H1 (cell line): ENCODE measurements at regions not wholly inside any gene's neighbourhood (a gene's known extent, or its start where the extent isn't known, plus 50 kb on each side); places are given as distances from the start of the nearest gene placed in this dataset.

Experiments used
- CTCF ChIA-PET: fragments of 300-600 bp; sonication (Branson Sonifier 250); formaldehyde crosslinking; loops from one replicate; lab custom pipeline; 2021; ENCODE audit not compliant: partially characterized antibody; lab: Charles Lee
- POLR2A ChIA-PET: fragments of 300-600 bp; sonication (Branson Sonifier 250); formaldehyde crosslinking; loops from one replicate; lab custom pipeline; 2021; ENCODE audit warnings: inconsistent platforms; ENCODE audit not compliant: partially characterized antibody; lab: Charles Lee
- DNase-seq, 2 experiments: peaks; one replicate each; pipeline versions ENCODE4 v3.0.0 to v3.0.0-alpha.2; 2010 to 2022; ENCODE audit warnings: low spot score in 2 of 2, low read depth in 1 of 2, mixed read lengths in 1 of 2
- FAIRE-seq: peaks from 2 replicates; lab custom pipeline; 2011; peaks lifted over from hg19 to GRCh38; lab: Jason Lieb, UNC
- H2AFZ ChIP-seq: 2 replicates; pipeline ENCODE4 v1.8.1; 2012; ENCODE audit warnings: low read length, inconsistent platforms
- H2AK5ac ChIP-seq: 2 replicates; pipeline ENCODE4 v1.6.1; 2013; ENCODE audit warnings: low read depth, low read length
- H2BK120ac ChIP-seq: replicated peaks from 2 replicates; pipeline ENCODE3; 2013; ENCODE audit warnings: low read depth, low read length, inconsistent platforms
- H2BK12ac ChIP-seq: 2 replicates; pipeline ENCODE4 v1.6.1; 2013; ENCODE audit warnings: low read depth, low read length
- H2BK15ac ChIP-seq: 2 replicates; pipeline ENCODE4 v1.6.1; 2013; ENCODE audit warnings: low read length
- H2BK20ac ChIP-seq: 2 replicates; pipeline ENCODE4 v1.6.1; 2013; ENCODE audit warnings: low read length
- H2BK5ac ChIP-seq: 2 replicates; pipeline ENCODE4 v1.6.1; 2013; ENCODE audit warnings: low read depth, low read length
- H3K14ac ChIP-seq: 2 replicates; pipeline ENCODE4 v1.6.1; 2013; ENCODE audit warnings: inconsistent platforms; ENCODE audit not compliant: insufficient read length
- H3K18ac ChIP-seq: 2 replicates; pipeline ENCODE4 v1.6.1; 2013; ENCODE audit warnings: low read length; ENCODE audit errors: extremely low read depth
- H3K23ac ChIP-seq: 2 replicates; pipeline ENCODE4 v1.6.1; 2013; ENCODE audit warnings: inconsistent platforms; ENCODE audit not compliant: insufficient read length
- H3K23me2 ChIP-seq: 2 replicates; pipeline ENCODE4 v1.6.1; 2013; ENCODE audit warnings: low read depth, low read length
- H3K27ac ChIP-seq: 2 replicates; pipeline ENCODE4 v1.6.1; 2011; ENCODE audit warnings: low read depth, low read length, inconsistent platforms
- H3K27me3 ChIP-seq, 4 experiments: replicated peaks in 1 of 4; 1 replicate in 1 of 4; 2 replicates in 3 of 4; pipeline versions ENCODE4 v1.6.1 to v1.8.1; 2011 to 2013; ENCODE audit warnings: low read length in 3 of 4, mild to moderate bottlenecking in 3 of 4, inconsistent platforms in 2 of 4, mixed read lengths in 2 of 4, moderate library complexity in 1 of 4; ENCODE audit not compliant: control insufficient read depth in 3 of 4, insufficient read depth in 3 of 4; ENCODE audit errors: extremely low read depth in 1 of 4
- H3K36me3 ChIP-seq, 4 experiments: 2 replicates each; pipeline versions ENCODE4 v1.6.1 to v1.8.1; 2011 to 2013; ENCODE audit warnings: mild to moderate bottlenecking in 4 of 4, low read length in 3 of 4, moderate library complexity in 2 of 4, control low read depth in 1 of 4, inconsistent platforms in 1 of 4; ENCODE audit not compliant: insufficient read depth in 4 of 4, control insufficient read depth in 2 of 4
- H3K4ac ChIP-seq: replicated peaks from 2 replicates; pipeline ENCODE3; 2013; ENCODE audit warnings: low read length, low read depth, mixed read lengths, inconsistent platforms; ENCODE audit not compliant: insufficient read length
- H3K4me1 ChIP-seq, 4 experiments: replicated peaks in 1 of 4; 1 replicate in 1 of 4; 2 replicates in 3 of 4; pipeline versions ENCODE4 v1.6.1 to v1.8.1; 2011 to 2013; ENCODE audit warnings: low read length in 3 of 4, inconsistent platforms in 2 of 4, mixed read lengths in 1 of 4; ENCODE audit not compliant: insufficient read depth in 4 of 4, control insufficient read depth in 3 of 4
- H3K4me2 ChIP-seq, 2 experiments: 2 replicates each; pipeline versions ENCODE4 v1.6.1 to v1.8.1; 2011 to 2013; ENCODE audit warnings: low read depth in 2 of 2, low read length in 2 of 2, control low read depth in 1 of 2, inconsistent platforms in 1 of 2, mild to moderate bottlenecking in 1 of 2; ENCODE audit not compliant: insufficient read depth in 1 of 2
- H3K4me3 ChIP-seq, 4 experiments: fragments of 200-600, 300-600 bp in 1 of 4; sonication (generic), shearing (Covaris generic), sonication (Bioruptor Twin) in 1 of 4; 2 replicates each; pipeline versions ENCODE4 v1.5.1 to v1.8.1; 2011 to 2016; ENCODE audit warnings: low read length in 4 of 4, low read depth in 3 of 4, control low read depth in 2 of 4, inconsistent platforms in 2 of 4, mild to moderate bottlenecking in 2 of 4, mixed read lengths in 1 of 4, moderate library complexity in 1 of 4; ENCODE audit not compliant: insufficient read depth in 2 of 4; ENCODE audit errors: extremely low read depth in 1 of 4
- H3K56ac ChIP-seq: replicated peaks from 2 replicates; pipeline ENCODE3; 2013; ENCODE audit warnings: low read depth, mild to moderate bottlenecking, mixed read lengths, low read length, inconsistent platforms; ENCODE audit not compliant: insufficient read length
- H3K79me1 ChIP-seq: 2 replicates; pipeline ENCODE4 v1.6.1; 2013; ENCODE audit warnings: low read depth, low read length, control low read depth
- H3K79me2 ChIP-seq, 2 experiments: 2 replicates each; pipeline versions ENCODE4 v1.6.1 to v1.8.1; 2012 to 2013; ENCODE audit warnings: low read length in 2 of 2, mild to moderate bottlenecking in 2 of 2, inconsistent platforms in 1 of 2; ENCODE audit not compliant: insufficient read depth in 2 of 2, control insufficient read depth in 1 of 2
- H3K9ac ChIP-seq, 4 experiments: replicated peaks in 1 of 4; 1 replicate in 1 of 4; 2 replicates in 3 of 4; pipeline versions ENCODE4 v1.6.1 to v1.8.1; 2011 to 2013; ENCODE audit warnings: low read depth in 3 of 4, low read length in 3 of 4, control low read depth in 2 of 4, mild to moderate bottlenecking in 2 of 4, moderate library complexity in 2 of 4, inconsistent platforms in 1 of 4; ENCODE audit errors: extremely low read depth in 1 of 4
- H3K9me3 ChIP-seq, 2 experiments: 2 replicates each; pipeline versions ENCODE4 v1.6.1 to v1.8.1; 2012 to 2013; ENCODE audit warnings: mild to moderate bottlenecking in 2 of 2, moderate library complexity in 2 of 2, control low read depth in 1 of 2, inconsistent platforms in 1 of 2, low read depth in 1 of 2, low read length in 1 of 2, mixed read lengths in 1 of 2; ENCODE audit not compliant: insufficient read depth in 2 of 2
- H4K20me1 ChIP-seq, 2 experiments: replicated peaks in 1 of 2; 2 replicates each; pipeline versions ENCODE3 to v1.8.1; 2011 to 2013; ENCODE audit warnings: inconsistent platforms in 2 of 2, low read length in 2 of 2, mild to moderate bottlenecking in 1 of 2; ENCODE audit not compliant: insufficient read depth in 2 of 2, control insufficient read depth in 1 of 2
- H4K5ac ChIP-seq: 2 replicates; pipeline ENCODE4 v1.6.1; 2013; ENCODE audit warnings: low read length, low read depth, mixed read lengths, inconsistent platforms; ENCODE audit not compliant: insufficient read length
- H4K8ac ChIP-seq: 2 replicates; pipeline ENCODE4 v1.8.0; 2013; ENCODE audit warnings: mild to moderate bottlenecking, moderate library complexity, low read length, inconsistent platforms; ENCODE audit not compliant: insufficient read depth; ENCODE audit errors: extremely low read depth
- H4K91ac ChIP-seq: replicated peaks from 2 replicates; pipeline ENCODE3; 2013; ENCODE audit warnings: low read length, mixed read lengths, inconsistent platforms; ENCODE audit not compliant: insufficient read length
- NANOG ChIP-seq: IDR thresholded peaks from 2 replicates; pipeline ENCODE4 v1.6.1; 2011; ENCODE audit warnings: low read length, low read depth, mild to moderate bottlenecking, inconsistent platforms; ENCODE audit not compliant: insufficient read depth, poor library complexity, severe bottlenecking
- RXRA ChIP-seq: IDR thresholded peaks from 2 replicates; pipeline ENCODE4 v1.6.1; 2011; ENCODE audit warnings: low read depth, mild to moderate bottlenecking, low read length, moderate library complexity; ENCODE audit not compliant: insufficient read depth
- WGBS, 2 experiments: shearing (Covaris generic) in 1 of 2; methylation state at CpG; one replicate each; pipeline versions ENCODE4 v1.1.6 to v1.1.7; 2013 to 2015; ENCODE audit warnings: low lambda C conversion rate in 2 of 2, mixed read lengths in 2 of 2, inconsistent platforms in 1 of 2, low coverage in 1 of 2, missing lambda C conversion rate in 1 of 2; ENCODE audit not compliant: insufficient replicate concordance in 2 of 2, insufficient coverage in 1 of 2, insufficient read length in 1 of 2; ENCODE audit errors: extremely low coverage in 1 of 2, missing lambda C conversion rate in 1 of 2; 5-methylcytosine and 5-hydroxymethylcytosine counted together

DNA sequence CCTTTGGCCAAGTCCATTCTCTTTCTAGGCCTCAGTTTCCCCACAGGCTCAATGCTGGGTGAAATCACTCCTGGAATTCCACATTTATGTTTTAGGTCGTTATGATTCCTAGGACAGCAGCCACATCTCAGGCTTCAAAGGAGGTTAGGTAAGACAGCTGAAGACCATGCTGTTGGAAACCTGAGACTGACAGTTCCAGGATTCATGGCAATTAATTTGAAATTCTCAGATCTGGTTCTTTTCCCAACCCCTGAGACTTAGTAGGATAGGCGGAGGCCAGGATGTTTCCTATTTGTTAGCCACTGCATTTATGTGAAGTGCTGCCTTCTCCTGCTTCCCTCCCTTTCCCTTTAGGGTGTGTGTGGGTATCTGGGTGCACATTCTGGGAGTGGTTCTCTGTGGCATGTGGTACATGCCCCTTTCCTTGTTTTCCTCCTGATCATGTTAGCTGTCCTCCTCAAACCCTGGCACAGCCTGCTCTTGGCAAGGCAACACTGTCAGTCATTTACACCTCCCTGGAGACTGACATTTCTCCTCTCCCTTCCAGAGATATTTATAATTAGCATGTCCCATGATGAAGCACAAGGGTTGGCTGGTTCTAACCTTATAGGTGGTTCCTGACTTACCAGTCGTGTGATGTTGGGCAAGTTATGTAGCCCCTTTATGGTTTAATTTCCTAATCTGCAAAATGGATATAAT is 91.4 kb upstream of the SALL1 start:
- Histone ChIP-seq H2AK5ac (no peak overlapping the region), H4K5ac (no peak overlapping the region), H2BK20ac (0 out of 2 replicates have a peak overlapping the region, but pooled peaks have one; percentile 21), H3K36me3 (no peaks in the 10 kb centered on the region), H3K14ac (no peak overlapping the region), H2AFZ (no peak overlapping the region), H3K18ac (no peak overlapping the region), H3K27ac (no peak overlapping the region), H3K4me1 (peaks cover 0 to 4% (median 2%) of the 10 kb centered on the region in 4 experiments; a peak in 4 of 7 replicates), H3K4ac (no peak overlapping the region), H3K4me3 (no peak overlapping the region), H2BK15ac (peak overlapping the region; percentile 96; the same call in 1 of the 2 replicates), H3K79me1 (no peaks in the 10 kb centered on the region), H4K91ac (peak overlapping the region; percentile 15), H3K9me3 (0 out of 4 replicates have a peak, but pooled peaks cover 0 to 8% of the 10 kb centered on the region in 2 experiments), H3K23ac (no peak overlapping the region)
- ChIA-PET POLR2A (no interaction called here), CTCF (interaction anchor here (1.1 kb wide), 1 partner anchor 47 kb away, joined by 3 read pairs; no protein-coding TSS in a partner anchor)
- no peak for FAIRE-seq
- no peak for TF ChIP-seq NANOG
- TF ChIP-seq RXRA: no peak
- TF ChIP-seq, all 59 proteins: peak for 0
- H3K56ac ChIP-seq: no peak overlapping the region
- DNase-seq: no peak
- H4K8ac ChIP-seq: no peak overlapping the region
- H2BK5ac ChIP-seq: no peak overlapping the region
- no peak overlapping the region for H3K4me2 ChIP-seq
- peaks cover 11% of the 10 kb centered on the region; the same call in 1 of the 2 replicates for H3K23me2 ChIP-seq
- H3K9ac ChIP-seq: no peak overlapping the region
- H2BK120ac ChIP-seq: no peak overlapping the region
- H4K20me1 ChIP-seq: peaks cover 0 to 9% of the 10 kb centered on the region in 2 experiments
- 0 out of 7 replicates have a peak, but pooled peaks cover 0 to 3% (median 0%) of the 10 kb centered on the region in 4 experiments for H3K27me3 ChIP-seq
- 94% methylated on average over 3 of the region's 3 CpGs; no CpG with 5 or more reads in 1 of the 2 experiments for WGBS, 2 experiments
- H2BK12ac ChIP-seq: peak overlapping the region; percentile 55; the same call in 1 of the 2 replicates
- no peaks in the 10 kb centered on the region for H3K79me2 ChIP-seq
